Left renal cortex interstitium (tissue), 4 donors: ENCODE measurements at regions not wholly inside any gene's neighbourhood (a gene's known extent, or its start where the extent isn't known, plus 50 kb on each side); places are given as distances from the start of the nearest gene placed in this dataset.

Source experiments
- DNase-seq, 4 donors: peaks; one replicate each; pipeline ENCODE4 v3.0.0-alpha.2; 2013; ENCODE audit warnings: low read depth in 4 of 4, low spot score in 2 of 4, missing footprints in 1 of 4

- DNase-seq: no peak
These were observed 74.3 kb upstream of the SHH start for GRCh38 chr7:155886391-155887173.

- no peak for DNase-seq
These were observed 73.2 kb upstream of the SHH start for GRCh38 chr7:155885167-155886155.

DNA sequence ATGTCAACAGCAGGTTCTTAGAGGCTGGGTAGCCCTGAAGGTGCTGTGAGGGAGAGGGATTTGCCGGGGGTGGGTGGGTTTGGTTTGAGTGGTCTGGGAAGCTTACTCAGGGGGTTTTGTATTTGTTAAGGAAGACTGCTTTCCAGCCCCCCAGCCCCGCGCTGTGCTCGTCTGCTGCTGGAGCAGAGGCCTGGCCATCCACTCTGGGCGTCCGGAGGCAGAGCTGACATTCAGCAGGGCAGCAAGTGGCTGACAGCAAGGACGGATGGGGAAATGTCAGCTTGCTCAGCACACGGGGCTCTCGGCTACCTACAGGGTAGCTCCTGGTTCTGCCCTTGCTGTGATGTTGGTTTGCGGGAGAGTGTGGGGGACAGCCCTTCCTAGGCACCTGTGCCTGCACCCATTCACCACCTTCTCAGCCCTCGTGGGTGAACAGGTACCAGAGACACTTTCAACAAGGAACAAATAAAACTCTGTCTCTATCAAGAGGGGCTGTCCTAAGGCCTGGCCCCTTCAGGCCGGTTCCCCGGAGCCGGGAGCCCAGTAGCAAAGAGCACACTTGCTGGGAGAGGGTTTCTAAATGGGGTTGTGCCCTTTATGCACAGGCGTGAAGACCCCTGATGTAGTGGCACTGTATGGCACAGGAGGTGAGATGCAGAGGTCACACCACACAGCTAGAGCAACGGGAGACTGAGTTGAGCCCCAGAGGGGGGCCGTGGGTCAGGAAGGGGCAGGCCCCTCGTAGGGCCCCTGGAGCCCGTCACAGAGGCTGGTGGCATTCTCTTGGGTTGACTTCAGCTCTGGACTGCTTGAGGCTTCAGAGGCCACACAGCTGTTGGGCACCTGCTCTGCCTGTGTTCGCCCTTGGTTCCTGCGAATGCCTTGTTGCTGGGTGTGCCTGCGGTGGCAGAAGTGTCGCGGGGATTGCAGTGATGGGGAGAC is 72.2 kb upstream of the SHH start:
- DNase-seq: no peak

GRCh38 chr7:155883491-155884224 is 71.4 kb upstream of the SHH start:
- no peak for DNase-seq

DNA sequence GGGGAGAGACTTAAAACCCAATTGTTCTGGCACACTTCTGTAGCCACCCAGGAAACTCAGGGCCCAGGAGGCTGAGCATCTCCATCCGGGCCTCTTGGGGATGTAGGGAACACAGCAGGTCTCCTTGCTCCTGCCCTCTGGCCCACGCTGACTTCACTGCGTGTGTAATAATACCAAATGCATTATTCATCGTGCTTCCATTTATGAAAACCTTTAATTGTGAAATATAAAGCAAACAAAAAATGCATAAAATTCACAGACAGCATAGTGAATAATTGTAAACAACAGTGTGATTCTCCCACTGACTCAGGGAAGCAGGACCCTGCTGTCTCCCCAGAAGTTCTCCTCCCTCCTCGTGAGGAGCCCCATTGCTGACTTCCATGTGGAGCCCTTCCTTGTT is 70.3 kb upstream of the SHH start:
- no peak for DNase-seq

- DNase-seq: no peak
These were observed 69.4 kb upstream of the SHH start for GRCh38 chr7:155881471-155882350.

DNA sequence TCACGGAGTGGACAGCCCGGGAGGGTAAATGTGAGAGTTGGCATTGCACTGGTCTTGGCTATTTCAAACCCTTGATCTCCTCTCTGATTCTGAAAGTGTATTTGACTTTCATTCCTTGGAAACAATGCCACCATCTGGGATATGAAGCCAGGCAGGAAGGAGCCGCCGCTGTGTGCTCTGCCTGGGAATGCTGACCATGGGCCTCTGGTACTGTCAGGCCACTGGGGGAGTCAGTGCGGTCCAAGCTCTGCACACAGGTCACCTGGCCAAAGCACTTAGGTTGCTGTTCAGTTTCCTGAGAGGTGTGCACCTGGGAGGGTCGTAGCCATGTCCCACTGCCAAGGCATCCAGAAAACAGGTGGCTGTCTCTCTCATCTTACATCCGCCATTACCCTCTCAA is 68.5 kb upstream of the SHH start:
- no peak for DNase-seq

GRCh38 chr7:155879592-155879991 is 67.3 kb upstream of the SHH start:
- no peak for DNase-seq

DNA sequence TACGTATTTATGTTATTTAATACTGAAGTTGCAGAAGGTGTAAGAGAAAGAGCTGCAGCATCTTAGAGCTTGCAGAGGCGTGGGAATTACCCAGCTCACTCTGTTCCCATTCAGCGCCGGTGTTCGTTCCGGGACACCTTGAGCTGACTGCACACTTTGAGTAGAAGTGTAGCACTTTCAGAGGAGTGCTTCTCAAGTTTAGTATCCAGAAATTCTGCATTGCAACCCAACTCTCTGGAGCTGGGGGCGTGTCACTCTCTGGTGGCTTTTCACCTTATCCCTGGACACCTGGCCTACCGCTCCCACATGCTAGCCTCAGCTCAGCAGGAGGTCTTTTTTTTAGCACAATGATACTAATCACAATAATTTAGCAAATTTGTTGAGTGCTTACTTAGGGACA is 66.4 kb upstream of the SHH start:
- DNase-seq: no peak

DNA sequence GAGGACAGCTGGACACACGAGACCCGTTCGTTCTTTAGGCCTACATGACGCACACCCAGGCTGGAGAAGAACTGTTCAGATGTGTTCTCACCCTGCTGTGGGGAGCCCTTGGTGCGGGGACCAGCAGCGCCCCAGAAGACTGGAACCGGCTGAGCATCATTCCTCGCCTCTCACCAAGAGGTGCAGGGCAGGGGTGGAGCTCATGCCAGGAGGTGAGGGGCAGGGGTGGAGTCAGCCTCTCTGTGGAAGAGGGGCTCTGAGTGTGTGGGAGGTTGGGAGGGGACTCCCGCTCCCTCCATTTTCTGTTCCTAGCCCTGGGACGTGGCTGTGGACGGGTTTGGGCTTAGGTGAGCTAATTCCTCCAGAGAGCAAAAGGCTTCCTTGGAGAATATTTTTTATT is 66.0 kb upstream of the SHH start:
- no peak for DNase-seq

- DNase-seq: no peak
These were observed 64.9 kb upstream of the SHH start for GRCh38 chr7:155877167-155877566.

GRCh38 chr7:155874411-155874810 is 62.1 kb upstream of the SHH start:
- no peak for DNase-seq

- no peak for DNase-seq
These were observed 61.7 kb upstream of the SHH start for GRCh38 chr7:155874010-155874409.

DNA sequence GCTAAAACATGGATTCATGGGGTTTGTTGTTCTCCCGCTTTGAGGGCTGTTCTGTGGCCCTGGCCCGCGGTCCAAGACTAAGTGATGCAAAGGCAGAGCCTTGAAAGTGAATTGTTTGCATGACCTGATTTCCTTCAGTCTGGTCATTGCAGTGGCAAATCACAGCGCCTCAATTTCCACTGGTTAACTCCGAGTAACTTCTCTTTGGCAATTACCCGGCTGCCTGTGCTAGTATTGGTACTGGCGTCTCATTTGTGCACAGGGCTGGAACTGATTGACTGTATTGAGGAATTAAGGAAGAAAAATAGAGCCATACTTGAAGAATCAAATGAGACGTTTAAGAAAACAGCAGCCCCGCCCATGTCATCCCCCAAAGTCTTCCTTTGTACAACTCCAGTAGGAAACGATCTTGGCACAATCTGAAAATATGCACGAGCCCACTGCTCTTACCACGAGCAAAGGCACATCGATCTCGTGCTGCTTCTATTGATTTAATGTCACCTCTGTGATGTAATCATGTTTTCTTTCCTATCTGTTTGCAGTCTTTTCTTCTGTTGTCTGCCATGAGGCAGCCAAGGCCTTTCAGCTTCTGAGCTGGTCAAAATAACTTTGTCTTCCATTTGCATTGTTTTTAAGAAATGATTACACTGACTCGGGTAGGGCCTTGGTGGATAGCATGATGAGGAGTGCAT is 60.6 kb upstream of the SHH start:
- DNase-seq: no peak

DNA sequence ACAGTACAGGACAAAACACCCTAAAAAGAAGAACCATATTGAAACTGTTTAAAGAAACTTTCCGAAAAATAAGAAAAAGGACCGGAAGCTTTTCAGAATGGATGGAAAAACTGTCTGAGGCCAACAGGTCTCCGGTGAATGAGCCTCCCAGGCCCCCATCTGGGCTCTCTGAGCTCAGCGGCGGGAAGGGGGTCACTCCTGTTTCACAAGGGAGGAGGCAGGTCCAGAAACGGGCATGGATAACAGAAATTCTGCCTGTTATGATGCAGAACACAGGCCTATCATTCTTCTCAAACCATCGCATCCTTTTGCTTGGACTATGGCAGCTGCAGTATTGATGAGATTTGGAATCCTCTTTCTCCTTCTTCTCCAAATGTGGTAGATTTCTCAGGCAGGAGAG is 58.9 kb upstream of the SHH start:
- no peak for DNase-seq

DNA sequence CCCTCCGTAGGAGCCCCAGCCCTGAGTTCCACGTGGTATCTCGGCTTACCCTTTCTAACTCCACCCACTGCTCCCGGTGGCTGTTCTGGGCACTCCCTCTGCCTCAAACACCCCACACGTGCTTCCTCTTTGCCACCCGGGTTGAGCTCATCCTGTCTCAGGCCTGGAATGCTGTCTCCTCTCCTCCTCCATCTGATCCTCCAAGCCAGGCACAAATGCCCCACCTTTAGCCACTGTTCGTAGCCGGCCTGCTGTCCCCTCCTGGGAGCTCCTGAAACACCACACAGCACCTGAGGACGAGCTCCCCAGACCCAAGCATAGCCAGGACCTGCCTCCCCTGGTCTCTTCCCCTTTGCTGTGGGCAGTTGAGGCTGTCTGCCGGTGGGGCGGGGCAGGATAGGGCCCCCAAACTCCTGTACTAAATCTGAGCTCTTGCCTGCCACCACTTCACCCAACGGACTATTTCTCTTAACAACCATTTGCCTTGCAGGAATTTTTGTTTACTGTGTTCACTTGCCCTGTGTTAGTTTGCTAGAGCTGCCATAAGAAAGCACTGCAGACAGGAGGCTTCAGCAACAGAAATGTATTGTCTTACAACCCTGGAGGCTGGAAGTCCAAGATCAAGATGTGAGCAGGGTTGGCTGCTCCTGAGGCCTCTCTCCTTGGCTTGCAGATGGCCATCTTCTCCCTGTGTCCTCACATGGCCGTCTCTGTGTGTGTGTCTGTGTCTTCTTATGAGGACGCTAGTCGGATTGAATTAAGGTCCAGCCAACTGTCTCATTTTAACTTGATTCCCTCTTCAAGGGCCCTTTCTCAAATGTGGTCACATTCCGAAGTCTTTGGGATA is 58.3 kb upstream of the SHH start:
- DNase-seq: no peak

DNA sequence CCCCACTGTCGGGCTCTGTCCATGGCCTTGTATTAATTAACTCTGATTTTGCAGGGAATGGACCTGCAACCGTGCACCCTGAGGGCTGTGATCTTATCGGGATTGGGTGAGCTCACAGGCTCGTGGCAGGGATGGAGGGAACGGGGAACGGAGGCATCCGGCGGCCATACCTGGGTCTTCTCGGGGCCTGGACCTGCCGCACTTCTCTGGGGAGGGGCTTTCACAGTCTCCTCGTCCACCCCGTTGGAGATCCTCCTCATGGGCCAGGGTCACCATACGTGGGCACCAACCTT is 57.5 kb upstream of the SHH start:
- no peak for DNase-seq
